ENCODE measurements at regions not wholly inside any gene's neighbourhood (a gene's known extent, or its start where the extent isn't known, plus 50 kb on each side); places are given as distances from the start of the nearest gene placed in this dataset.

DNA sequence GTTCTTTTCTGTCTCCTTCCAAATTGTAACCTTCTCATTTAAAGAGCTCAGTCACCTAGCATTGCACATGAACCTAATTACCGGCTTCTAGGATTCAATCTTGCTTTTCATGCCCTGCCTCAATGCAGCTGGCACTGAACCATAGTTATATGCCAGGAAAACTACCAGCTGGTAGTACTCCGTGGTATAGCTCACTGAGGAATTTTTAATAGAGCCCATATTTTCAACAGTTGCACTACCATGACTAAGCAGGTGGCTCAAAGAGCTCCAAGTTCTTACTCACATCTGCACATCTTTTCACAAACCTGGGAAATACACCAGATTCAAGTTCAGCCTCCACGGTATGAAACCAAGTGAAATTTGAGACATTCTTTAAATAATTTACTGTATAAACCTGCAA, 363.5 kb downstream of the GRB14 start:
- TF ChIP-seq POLR2A (IDR thresholded peaks at IDR 0.05) (no peak), POLR2AphosphoS5 (IDR thresholded peaks at IDR 0.05; ENCODE audit: insufficient read depth in 1 of 2, low read depth in 1 of 2) (no peak)
- TF ChIP-seq, protein P1, sequence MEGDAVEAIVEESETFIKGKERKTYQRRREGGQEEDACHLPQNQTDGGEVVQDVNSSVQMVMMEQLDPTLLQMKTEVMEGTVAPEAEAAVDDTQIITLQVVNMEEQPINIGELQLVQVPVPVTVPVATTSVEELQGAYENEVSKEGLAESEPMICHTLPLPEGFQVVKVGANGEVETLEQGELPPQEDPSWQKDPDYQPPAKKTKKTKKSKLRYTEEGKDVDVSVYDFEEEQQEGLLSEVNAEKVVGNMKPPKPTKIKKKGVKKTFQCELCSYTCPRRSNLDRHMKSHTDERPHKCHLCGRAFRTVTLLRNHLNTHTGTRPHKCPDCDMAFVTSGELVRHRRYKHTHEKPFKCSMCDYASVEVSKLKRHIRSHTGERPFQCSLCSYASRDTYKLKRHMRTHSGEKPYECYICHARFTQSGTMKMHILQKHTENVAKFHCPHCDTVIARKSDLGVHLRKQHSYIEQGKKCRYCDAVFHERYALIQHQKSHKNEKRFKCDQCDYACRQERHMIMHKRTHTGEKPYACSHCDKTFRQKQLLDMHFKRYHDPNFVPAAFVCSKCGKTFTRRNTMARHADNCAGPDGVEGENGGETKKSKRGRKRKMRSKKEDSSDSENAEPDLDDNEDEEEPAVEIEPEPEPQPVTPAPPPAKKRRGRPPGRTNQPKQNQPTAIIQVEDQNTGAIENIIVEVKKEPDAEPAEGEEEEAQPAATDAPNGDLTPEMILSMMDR (IDR thresholded peaks at IDR 0.05), result no peak
- no peak overlapping the region for H3K27ac ChIP-seq
- no peaks in the 10 kb centered on the region for H3K36me3 ChIP-seq
- H3K27me3 ChIP-seq, result no peaks in the 10 kb centered on the region
- intact Hi-C loops (cut with DNase I), result no loop called here
- DNase-seq (ENCODE audit: extremely low spot score in 2 of 2), result no peak
- H3K4me1 ChIP-seq, result no peaks in the 10 kb centered on the region
- H3K4me3 ChIP-seq, result no peak overlapping the region
- H3K9me3 ChIP-seq, result no peaks in the 10 kb centered on the region

- Histone ChIP-seq H3K27me3 (no peaks in the 10 kb centered on the region), H3K36me3 (no peaks in the 10 kb centered on the region), H3K4me3 (no peak overlapping the region), H3K9me3 (no peaks in the 10 kb centered on the region), H3K4me1 (no peaks in the 10 kb centered on the region), H3K27ac (no peak overlapping the region)
- TF ChIP-seq POLR2A (IDR thresholded peaks at IDR 0.05) (no peak), POLR2AphosphoS5 (IDR thresholded peaks at IDR 0.05; ENCODE audit: insufficient read depth in 1 of 2, low read depth in 1 of 2) (no peak)
- TF ChIP-seq, protein P1 (IDR thresholded peaks at IDR 0.05), result no peak
- intact Hi-C loops (cut with DNase I), result no loop called here
- DNase-seq (ENCODE audit: extremely low spot score in 2 of 2), result no peak
Observed at GRCh38 chr2:164252568-164253287, 368.6 kb downstream of the GRB14 start.

GRCh38 chr2:164243315-164243714, 378.0 kb downstream of the GRB14 start:
- Histone ChIP-seq H3K27ac (no peak overlapping the region), H3K4me1 (no peaks in the 10 kb centered on the region), H3K9me3 (no peaks in the 10 kb centered on the region), H3K4me3 (no peak overlapping the region), H3K27me3 (no peaks in the 10 kb centered on the region), H3K36me3 (no peaks in the 10 kb centered on the region)
- DNase-seq (ENCODE audit: extremely low spot score in 2 of 2), result no peak
- TF ChIP-seq POLR2AphosphoS5 (IDR thresholded peaks at IDR 0.05; ENCODE audit: insufficient read depth in 1 of 2, low read depth in 1 of 2) (no peak), POLR2A (IDR thresholded peaks at IDR 0.05) (no peak)
- TF ChIP-seq, protein P1 (IDR thresholded peaks at IDR 0.05), result no peak
- intact Hi-C loops (cut with DNase I), result no loop called here

- Histone ChIP-seq H3K4me1 (no peaks in the 10 kb centered on the region), H3K9me3 (no peaks in the 10 kb centered on the region), H3K27me3 (no peaks in the 10 kb centered on the region), H3K4me3 (no peak overlapping the region), H3K36me3 (no peaks in the 10 kb centered on the region), H3K27ac (no peak overlapping the region)
- intact Hi-C loops (cut with DNase I), result no loop called here
- TF ChIP-seq POLR2A (IDR thresholded peaks at IDR 0.05), result no peak
- TF ChIP-seq, protein P1 (IDR thresholded peaks at IDR 0.05), result no peak
- no peak for TF ChIP-seq POLR2AphosphoS5 (IDR thresholded peaks at IDR 0.05; ENCODE audit: insufficient read depth in 1 of 2, low read depth in 1 of 2)
- no peak for DNase-seq (ENCODE audit: extremely low spot score in 2 of 2)
Observed at GRCh38 chr2:164242409-164242808, 378.9 kb downstream of the GRB14 start.

GRCh38 chr2:164234074-164234473, 387.2 kb downstream of the GRB14 start:
- TF ChIP-seq POLR2A (IDR thresholded peaks at IDR 0.05) (no peak), POLR2AphosphoS5 (IDR thresholded peaks at IDR 0.05; ENCODE audit: insufficient read depth in 1 of 2, low read depth in 1 of 2) (no peak)
- TF ChIP-seq, protein P1 (IDR thresholded peaks at IDR 0.05), result no peak
- no peak for DNase-seq (ENCODE audit: extremely low spot score in 2 of 2)
- Histone ChIP-seq H3K27ac (no peak overlapping the region), H3K27me3 (no peaks in the 10 kb centered on the region), H3K9me3 (no peaks in the 10 kb centered on the region), H3K4me1 (no peaks in the 10 kb centered on the region), H3K4me3 (no peak overlapping the region), H3K36me3 (no peaks in the 10 kb centered on the region)
- intact Hi-C loops (cut with DNase I), result no loop called here

Data from vagina (tissue), 2 donors.